Esophagus squamous epithelium (tissue), 4 donors: ENCODE measurements at regions not wholly inside any gene's neighbourhood (a gene's known extent, or its start where the extent isn't known, plus 50 kb on each side); places are given as distances from the start of the nearest gene placed in this dataset.
"Not testable (repeated sequence)": the region's sequence is repeated elsewhere in the genome, so short reads cannot be mapped to it uniquely, and the experiment has no call there.

Experiments
- POLR2A ChIP-seq, 4 donors: fragments of 450-650 bp; IDR thresholded peaks; one replicate each; pipeline ENCODE4 v1.6.1; 2017; ENCODE audit warnings: antibody characterized with exemption in 4 of 4, mild to moderate bottlenecking in 4 of 4, moderate library complexity in 3 of 4
- TF ChIP-seq, protein P1 (sequence below), 6 experiments: fragments of 450-650 bp in 4 of 6; fragments of 200-600 bp in 2 of 6; sonication (generic) in 2 of 6; IDR thresholded peaks; one replicate each; pipeline ENCODE4 v1.5.1; 2016 to 2019; ENCODE audit warnings: antibody characterized with exemption in 6 of 6, mild to moderate bottlenecking in 4 of 6, moderate library complexity in 4 of 6

DNA sequence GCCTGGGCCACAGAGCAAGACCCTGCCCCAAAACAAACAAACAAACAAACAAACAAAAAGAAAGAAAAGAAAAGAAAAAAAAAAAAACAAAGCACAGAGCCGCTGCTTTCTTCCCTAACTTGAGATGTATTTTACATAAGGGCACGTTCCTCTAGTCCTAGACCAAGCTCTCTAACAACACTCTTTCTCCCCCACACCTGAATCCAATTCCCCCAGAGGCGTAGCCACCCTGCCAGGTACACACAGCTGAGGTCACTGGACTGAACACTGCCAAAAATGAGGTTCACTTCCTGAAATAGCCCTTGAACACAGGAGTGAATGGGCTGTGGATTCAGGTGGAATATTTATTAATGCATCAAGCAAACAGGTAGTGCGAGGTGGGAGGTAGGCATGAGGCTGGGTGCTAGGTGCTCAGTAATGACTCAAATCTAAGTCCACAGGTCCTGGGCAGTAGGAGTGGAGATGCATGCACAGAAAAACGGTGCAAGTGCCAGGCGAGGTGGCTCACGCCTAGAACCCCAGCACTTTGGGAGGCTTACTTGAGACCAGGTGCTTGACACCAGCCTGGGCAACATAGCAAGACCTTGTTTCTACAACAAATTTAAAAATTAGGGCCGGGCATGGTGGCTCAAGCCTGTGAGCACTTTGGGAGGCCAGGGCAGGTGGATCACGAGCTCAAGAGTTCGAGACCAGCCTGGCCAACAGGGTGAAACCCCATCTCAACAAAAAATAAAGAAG lies 136.6 kb upstream of the C1QTNF3 start:
- TF ChIP-seq, protein P1, sequence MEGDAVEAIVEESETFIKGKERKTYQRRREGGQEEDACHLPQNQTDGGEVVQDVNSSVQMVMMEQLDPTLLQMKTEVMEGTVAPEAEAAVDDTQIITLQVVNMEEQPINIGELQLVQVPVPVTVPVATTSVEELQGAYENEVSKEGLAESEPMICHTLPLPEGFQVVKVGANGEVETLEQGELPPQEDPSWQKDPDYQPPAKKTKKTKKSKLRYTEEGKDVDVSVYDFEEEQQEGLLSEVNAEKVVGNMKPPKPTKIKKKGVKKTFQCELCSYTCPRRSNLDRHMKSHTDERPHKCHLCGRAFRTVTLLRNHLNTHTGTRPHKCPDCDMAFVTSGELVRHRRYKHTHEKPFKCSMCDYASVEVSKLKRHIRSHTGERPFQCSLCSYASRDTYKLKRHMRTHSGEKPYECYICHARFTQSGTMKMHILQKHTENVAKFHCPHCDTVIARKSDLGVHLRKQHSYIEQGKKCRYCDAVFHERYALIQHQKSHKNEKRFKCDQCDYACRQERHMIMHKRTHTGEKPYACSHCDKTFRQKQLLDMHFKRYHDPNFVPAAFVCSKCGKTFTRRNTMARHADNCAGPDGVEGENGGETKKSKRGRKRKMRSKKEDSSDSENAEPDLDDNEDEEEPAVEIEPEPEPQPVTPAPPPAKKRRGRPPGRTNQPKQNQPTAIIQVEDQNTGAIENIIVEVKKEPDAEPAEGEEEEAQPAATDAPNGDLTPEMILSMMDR (IDR thresholded peaks at IDR 0.05), result not testable (repeated sequence)
- not testable (repeated sequence) for TF ChIP-seq POLR2A (IDR thresholded peaks at IDR 0.05)
